Stimulated activated CD4-positive, alpha-beta T cell treated with anti-CD3 and anti-CD28 coated beads, Interleukin-15, amount 100 ng/mL, for 48 hours (primary cell): ENCODE measurements at regions not wholly inside any gene's neighbourhood (a gene's known extent, or its start where the extent isn't known, plus 50 kb on each side); places are given as distances from the start of the nearest gene placed in this dataset.
A peak's percentile ranks its signal among the peaks of the same experiment; 100 is the strongest.

ENCODE experiments used
- DNase-seq, 2 donors: peaks; one replicate each; pipeline ENCODE4 v3.0.0-alpha.2; 2020; ENCODE audit warnings: low read depth in 2 of 2

- DNase-seq: no peak
These were observed 83.3 kb downstream of the ALDH8A1 start for GRCh38 chr6:134866563-134866962.

DNA sequence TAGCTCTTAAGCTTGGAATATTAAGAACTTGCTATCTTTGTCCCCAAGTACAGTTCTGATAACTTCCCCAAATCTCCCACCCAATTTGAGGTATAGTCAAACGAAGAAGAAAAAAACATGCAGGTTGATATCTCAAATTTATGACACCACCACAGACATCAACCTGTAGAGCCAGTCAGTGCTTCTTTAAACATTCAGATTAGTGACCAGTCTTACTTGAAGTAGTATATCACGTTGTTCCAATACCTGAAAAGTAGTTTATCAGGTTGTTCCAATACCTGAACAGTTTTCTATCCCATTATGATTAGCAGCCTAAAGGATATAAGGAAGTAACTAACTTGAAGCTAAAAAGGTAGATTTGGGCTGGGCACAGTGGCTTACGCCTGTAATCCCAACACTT lies 85.3 kb downstream of the ALDH8A1 start:
- no peak for DNase-seq

DNA sequence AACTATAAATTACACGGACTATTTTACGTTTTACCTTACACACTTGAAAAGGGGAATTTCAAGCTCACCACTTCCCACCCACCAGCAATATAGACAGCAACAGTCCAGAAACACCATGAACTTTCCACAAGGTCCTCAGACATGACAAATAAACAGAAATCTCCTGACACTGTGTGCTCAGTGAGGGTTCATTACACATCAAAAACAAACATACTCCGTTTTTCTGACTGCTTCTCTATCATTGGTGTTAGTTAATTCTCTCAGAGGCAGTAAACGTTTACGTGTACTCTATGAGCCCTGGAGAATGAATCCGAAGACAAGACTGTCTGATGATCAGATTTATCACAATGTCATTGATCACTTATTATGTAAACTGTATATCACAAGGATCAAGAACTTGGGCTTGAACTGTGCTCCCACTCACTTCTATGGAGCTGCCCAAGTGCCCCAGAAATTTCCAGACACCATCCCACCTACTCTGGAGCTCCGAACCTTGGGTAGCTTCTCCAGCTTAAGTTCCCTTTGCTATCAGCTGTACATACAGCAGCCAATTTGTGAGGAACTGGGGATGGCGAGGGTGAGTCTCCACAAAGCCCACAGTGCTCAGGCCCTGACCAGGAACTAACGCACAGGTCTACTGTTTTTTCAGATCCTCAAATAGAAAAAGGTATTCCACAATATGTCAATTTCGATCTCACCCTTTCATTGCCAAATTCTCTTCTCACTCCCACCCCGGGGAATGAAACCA lies 86.0 kb downstream of the ALDH8A1 start:
- no peak for DNase-seq

DNA sequence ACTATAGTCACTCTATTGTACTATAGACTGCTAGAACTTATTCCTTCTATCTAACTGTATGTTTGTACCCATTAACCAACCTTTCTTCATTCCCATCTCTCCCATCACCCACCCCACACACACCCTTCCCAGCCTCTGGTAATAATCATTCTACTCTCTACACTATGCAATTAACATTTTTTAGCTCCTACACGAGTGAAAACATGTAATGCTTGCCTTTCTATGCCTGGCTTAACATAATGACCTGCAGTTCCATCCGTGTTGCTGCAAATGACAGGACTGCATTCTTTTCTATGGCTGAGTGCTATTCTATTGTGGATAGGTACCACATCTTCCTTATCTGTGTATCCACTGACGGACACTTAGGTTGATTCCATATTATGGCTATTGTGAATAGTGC lies 95.5 kb downstream of the ALDH8A1 start:
- DNase-seq: no peak

GRCh38 chr6:134853111-134854055 lies 96.5 kb downstream of the ALDH8A1 start:
- DNase-seq: no peak

DNA sequence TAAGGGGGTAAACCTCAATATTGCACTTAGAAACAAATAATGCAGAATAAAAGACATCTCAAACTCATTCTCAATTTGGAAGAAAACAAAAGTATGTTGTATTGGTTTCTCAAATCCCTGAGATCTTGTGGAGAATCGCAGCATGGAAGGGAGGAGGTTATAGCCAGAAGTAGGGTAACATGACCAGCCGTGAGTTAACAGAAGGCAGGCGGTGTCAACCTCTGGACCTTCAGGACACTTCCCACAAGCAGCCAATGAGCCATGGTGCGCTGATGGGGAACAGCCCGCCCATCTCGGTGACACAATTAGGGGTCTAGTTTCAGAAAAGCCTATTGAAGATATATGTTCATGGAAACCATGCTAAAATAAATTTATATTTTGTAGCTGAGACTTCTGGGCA lies 98.4 kb downstream of the ALDH8A1 start:
- no peak for DNase-seq

DNA sequence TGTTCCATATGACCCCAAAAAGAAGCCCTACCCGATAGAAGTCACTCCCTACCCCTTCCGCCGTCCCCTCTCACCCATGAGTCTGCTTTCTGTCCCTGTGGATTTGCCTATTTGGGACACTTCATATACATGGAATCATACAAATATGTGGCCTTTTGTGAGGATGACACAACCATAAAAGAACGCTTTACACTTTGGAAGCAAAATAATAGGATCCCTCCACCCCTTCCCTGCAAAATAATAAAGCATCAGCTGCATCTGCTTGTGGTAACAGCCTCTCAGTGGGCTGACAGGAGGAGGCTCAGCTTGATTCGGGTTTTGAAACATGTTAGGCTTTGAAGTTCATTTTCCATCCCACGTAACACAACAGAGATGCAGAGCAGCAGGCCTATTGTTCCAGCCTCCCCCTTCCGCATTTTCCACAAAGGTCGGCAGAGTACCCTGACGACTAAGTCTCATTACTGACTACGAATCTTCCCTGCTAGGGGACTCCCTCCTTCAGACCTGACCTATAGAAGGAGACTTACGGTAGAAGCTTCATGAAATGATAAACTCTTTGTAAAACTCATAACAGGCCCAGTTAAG lies 99.1 kb downstream of the ALDH8A1 start:
- DNase-seq: no peak

GRCh38 chr6:134849920-134850447 lies 99.9 kb downstream of the ALDH8A1 start:
- no peak for DNase-seq

- no peak for DNase-seq
These were observed 101.8 kb downstream of the ALDH8A1 start for GRCh38 chr6:134848076-134848475.

GRCh38 chr6:134846865-134847264 lies 103.0 kb downstream of the ALDH8A1 start:
- no peak for DNase-seq

DNA sequence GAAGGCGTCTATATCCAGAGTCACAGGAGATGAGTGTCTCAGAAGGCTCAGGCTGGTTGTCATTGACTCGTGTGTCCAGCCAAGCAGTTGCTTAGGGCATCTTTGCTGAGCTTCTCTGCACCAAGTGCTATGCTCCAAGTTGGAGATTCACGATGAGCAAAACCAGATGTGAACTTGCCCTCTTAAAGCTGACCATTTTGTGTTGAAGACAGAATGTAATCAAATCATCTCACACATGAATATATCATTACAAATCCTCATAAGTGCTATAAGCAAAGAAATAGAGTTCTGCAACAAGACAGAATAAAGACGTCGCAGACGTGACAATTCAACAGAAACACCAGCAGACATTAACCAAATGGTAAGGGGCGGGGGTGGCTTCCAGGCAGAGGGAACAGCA lies 103.9 kb downstream of the ALDH8A1 start:
- no peak for DNase-seq

DNA sequence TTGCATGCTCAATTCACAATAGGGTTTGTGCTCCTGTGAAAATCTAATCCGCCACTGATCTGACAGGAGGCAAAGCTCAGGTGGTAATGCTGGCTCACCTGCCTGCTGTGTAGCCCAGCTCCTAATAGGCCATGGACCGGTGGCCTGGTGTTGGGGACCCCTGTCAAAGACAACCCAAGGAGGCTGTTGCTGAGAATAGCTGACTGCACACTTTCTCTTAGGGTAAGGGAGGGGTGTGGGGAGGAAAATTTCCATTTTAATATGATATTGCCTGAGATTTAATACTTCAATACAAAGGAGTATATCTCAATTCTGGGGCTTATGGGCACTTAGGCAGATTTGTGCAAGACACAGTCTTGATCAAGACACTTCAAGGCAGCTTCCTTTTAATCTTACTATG lies 105.8 kb downstream of the ALDH8A1 start:
- no peak for DNase-seq

DNA sequence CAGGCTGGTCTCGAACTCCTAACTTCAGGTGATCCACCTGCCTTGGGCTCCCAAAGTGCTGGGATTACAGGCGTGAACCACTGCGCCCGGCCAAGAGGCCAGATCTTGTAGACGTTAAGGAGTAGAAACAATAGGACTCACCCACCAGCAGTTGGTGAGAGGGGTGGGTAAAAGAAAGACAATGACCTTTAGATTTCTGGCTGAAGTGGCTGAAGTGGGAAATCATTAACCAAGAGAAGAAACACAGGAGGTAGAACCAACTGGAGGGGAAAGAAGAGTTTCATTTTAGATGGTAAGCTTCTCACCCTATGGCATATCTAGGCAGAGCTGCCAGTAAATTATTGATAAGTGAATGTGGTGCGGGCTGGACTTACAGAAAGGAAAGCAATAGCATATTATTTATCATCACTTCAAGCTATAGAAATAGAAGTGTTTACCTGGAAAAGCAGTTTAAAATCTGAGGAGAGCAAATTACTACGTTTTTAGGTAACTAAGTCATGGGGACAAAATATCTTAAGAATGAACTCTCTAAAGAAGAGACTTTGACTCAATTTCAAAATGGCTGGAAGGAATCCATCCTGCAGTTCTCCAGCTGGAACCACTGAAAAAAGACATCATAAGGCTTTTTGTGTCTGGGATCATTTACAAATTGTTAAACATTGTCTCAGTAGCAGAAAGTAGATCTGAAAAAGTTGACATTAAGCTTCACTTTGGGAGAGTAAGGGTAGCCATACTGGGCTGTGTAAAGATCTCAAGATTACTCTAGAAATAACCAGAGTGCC lies 109.6 kb downstream of the ALDH8A1 start:
- DNase-seq: no peak

- no peak for DNase-seq
These were observed 113.9 kb downstream of the ALDH8A1 start for GRCh38 chr6:134835993-134836392.

- no peak for DNase-seq
These were observed 119.0 kb downstream of the ALDH8A1 start for GRCh38 chr6:134830940-134831339.

DNA sequence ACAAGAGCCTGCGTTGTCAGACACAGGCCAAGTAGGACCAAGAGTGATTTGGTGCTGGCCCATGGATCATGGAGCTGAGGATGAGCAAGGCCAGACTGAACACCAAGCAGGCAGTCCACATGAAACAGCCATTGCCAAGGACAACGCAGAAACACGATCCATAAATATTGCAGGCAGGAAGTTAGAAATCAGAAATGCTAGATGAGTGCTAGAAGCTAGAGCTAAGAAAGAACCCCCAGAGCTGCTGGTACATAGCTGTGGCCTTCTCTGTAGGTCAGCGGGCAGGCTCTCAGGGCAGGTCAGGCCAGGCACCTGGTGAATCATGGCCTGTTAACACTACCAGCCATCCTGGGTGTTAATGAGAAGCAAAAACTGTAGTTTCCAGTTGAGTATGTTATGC lies 119.7 kb downstream of the ALDH8A1 start:
- no peak for DNase-seq

- DNase-seq: no peak
These were observed 121.3 kb downstream of the ALDH8A1 start for GRCh38 chr6:134828641-134829040.

GRCh38 chr6:134826889-134827737 lies 122.8 kb downstream of the ALDH8A1 start:
- DNase-seq: no peak

GRCh38 chr6:134823710-134824034 lies 126.2 kb downstream of the ALDH8A1 start:
- DNase-seq: no peak

DNA sequence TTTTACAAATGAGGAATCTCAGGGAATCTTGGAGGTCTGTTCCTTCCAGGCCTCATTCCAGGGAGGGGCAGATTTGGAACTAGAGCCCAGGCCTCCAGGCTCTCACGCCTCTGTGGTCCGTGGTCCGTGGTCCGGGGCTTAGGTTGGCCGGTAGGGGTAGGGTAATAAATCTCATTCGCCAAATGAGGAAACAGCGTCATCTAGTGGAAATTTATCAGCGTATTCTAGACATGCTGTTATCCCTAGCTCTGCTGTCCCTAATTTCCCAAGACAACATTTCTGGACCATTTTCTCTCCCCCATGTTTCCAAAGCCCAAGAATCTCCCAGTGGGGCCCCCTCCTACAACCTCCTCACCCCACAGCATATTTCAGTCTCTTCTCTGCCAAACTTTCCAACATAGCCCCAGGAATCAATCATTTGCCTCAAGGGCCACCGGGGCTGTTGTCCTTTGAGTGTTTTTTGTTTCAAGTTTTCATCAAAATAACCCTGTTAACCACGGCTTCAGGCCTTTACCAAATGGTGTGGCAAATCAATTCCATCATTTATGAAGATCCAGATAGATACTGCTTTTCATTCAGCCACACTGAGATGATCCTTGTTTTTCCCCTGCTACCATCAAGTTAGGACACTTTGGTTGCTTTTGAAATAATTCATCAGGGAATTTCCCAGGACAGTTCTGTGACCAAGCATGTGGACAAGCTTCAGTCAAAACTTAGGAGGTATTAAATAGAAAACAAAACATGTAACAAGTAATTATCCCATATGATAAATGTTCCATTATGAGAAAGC lies 126.8 kb downstream of the ALDH8A1 start:
- DNase-seq: peak in 1 of 2 donors; percentile 7
